ENCODE measurements at regions not wholly inside any gene's neighbourhood (a gene's known extent, or its start where the extent isn't known, plus 50 kb on each side); places are given as distances from the start of the nearest gene placed in this dataset.
"Not testable (repeated sequence)": the region's sequence is repeated elsewhere in the genome, so short reads cannot be mapped to it uniquely, and the experiment has no call there.

DNA sequence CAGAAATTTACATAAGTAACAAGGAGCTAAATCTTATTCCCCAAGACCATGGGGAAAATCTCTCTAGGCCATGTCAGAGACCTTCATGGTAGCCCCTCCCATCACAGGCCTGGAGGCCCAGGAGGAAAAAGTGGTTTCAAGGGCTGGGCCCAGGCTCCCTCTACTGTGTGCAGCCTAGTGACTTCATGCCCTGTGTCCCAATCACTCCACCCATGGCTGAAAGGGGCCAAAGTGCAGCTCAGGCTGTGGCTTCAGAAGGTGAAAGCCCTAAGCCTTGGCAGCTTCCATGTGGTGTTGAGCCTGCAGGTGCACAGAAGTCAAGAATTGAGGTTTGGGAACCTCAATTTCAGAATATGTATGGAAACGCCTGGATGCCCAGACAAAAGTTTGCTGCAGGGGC lies 1612.7 kb upstream of the SLC39A10 start:
- H4K20me1 ChIP-seq (replicated peaks; ENCODE audit: control insufficient read depth, extremely low read depth, insufficient read depth, low read length): no peaks in the 10 kb centered on the region
- no peak overlapping the region for H3K4me2 ChIP-seq (ENCODE audit: insufficient read depth, low read length)
- FAIRE-seq (no peak), DNase-seq (ENCODE audit: low read depth, low spot score) (no peak)
- TF ChIP-seq POLR2A (IDR thresholded peaks at IDR 0.05; ENCODE audit: low read depth, low read length) (no peak), JUN (IDR thresholded peaks at IDR 0.05; ENCODE audit: borderline replicate concordance, insufficient read depth, insufficient read length, low read depth) (no peak), GATA2 (IDR thresholded peaks at IDR 0.05; ENCODE audit: insufficient read depth, insufficient read length, low read depth, low read length) (no peak), MYC (IDR thresholded peaks at IDR 0.05; ENCODE audit: low read depth, low read length) (no peak), POLR2AphosphoS5 (IDR thresholded peaks at IDR 0.05; ENCODE audit: insufficient read depth, low read depth, low read length) (no peak), FOS (IDR thresholded peaks at IDR 0.05; ENCODE audit: borderline replicate concordance, insufficient read depth, low read length) (no peak), EZH2 (IDR thresholded peaks at IDR 0.05; ENCODE audit: borderline replicate concordance, low read depth, low read length, severe bottlenecking) (no peak)
- TF ChIP-seq, protein P1, sequence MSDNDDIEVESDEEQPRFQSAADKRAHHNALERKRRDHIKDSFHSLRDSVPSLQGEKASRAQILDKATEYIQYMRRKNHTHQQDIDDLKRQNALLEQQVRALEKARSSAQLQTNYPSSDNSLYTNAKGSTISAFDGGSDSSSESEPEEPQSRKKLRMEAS (IDR thresholded peaks at IDR 0.05; ENCODE audit: insufficient read depth, insufficient read length): no peak
- TF ChIP-seq, protein P2, sequence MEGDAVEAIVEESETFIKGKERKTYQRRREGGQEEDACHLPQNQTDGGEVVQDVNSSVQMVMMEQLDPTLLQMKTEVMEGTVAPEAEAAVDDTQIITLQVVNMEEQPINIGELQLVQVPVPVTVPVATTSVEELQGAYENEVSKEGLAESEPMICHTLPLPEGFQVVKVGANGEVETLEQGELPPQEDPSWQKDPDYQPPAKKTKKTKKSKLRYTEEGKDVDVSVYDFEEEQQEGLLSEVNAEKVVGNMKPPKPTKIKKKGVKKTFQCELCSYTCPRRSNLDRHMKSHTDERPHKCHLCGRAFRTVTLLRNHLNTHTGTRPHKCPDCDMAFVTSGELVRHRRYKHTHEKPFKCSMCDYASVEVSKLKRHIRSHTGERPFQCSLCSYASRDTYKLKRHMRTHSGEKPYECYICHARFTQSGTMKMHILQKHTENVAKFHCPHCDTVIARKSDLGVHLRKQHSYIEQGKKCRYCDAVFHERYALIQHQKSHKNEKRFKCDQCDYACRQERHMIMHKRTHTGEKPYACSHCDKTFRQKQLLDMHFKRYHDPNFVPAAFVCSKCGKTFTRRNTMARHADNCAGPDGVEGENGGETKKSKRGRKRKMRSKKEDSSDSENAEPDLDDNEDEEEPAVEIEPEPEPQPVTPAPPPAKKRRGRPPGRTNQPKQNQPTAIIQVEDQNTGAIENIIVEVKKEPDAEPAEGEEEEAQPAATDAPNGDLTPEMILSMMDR (IDR thresholded peaks at IDR 0.05; ENCODE audit: extremely low read depth in 1 of 2, insufficient read depth in 1 of 2, low read depth in 1 of 2, low read length in 2 of 2): no peak
- intact Hi-C loops (cut with micrococcal nuclease): no loop called here
- H3K9me3 ChIP-seq (replicated peaks; ENCODE audit: control insufficient read depth, insufficient read depth, low read length): no peaks in the 10 kb centered on the region
- H3K27me3 ChIP-seq (ENCODE audit: control insufficient read depth in 2 of 2, insufficient read depth in 2 of 2, low read length in 2 of 2): no peaks in the 10 kb centered on the region
- no peak overlapping the region for H3K9ac ChIP-seq (replicated peaks; ENCODE audit: extremely low read depth, insufficient read depth, low read length)
- H3K27ac ChIP-seq (ENCODE audit: insufficient read depth, low read depth, low read length): no peak overlapping the region
- ChIA-PET POLR2A (no interaction called here), CTCF (interaction anchor here (0.6 kb wide), 1 partner anchor 310 kb away, joined by 3 read pairs; no protein-coding TSS in a partner anchor)
- no peaks in the 10 kb centered on the region for H3K36me3 ChIP-seq (ENCODE audit: control insufficient read depth in 2 of 2, extremely low read depth in 1 of 2, insufficient read depth in 2 of 2, low read length in 2 of 2)
- H2AFZ ChIP-seq (ENCODE audit: low read depth, low read length): no peak overlapping the region
- H3K9me1 ChIP-seq (replicated peaks; ENCODE audit: control insufficient read depth, extremely low read depth, insufficient read depth, low read length): no peaks in the 10 kb centered on the region
- H3K79me2 ChIP-seq (ENCODE audit: control insufficient read depth, insufficient read depth, low read length): no peaks in the 10 kb centered on the region
- BruUV-seq (replicated peaks): no TSS peak
- no peaks in the 10 kb centered on the region for H3K4me1 ChIP-seq (ENCODE audit: control insufficient read depth, extremely low read depth, insufficient read depth, low read length)
- dilution Hi-C loops (cut with MboI; ENCODE audit: extremely low pct_ligation_motif_present, low sequenced_read_pairs): no loop called here
- H3K4me3 ChIP-seq (replicated peaks in 1 of 3; ENCODE audit: insufficient read depth in 1 of 3, low read depth in 1 of 3, low read length in 3 of 3): no peak overlapping the region

DNA sequence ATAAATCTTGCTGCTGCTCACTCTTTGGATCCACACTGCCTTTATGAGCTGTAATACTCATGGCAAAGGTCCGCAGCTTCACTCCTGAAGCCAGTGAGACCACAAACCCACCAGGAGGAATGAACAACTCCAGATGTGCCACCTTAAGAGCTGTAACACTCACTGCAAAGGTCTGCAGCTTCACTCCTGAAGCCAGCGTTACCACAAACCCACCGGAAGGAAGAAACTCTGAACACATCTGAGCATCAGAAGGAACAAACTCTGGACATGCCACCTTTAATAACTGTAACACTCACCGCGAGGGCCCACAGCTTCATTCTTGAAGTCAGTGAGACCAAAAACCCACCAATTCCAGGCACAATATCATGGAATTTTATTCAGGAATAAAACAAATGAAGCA lies 1635.9 kb upstream of the SLC39A10 start:
- dilution Hi-C loops (cut with MboI; ENCODE audit: extremely low pct_ligation_motif_present, low sequenced_read_pairs); H3K9me3 ChIP-seq (replicated peaks; ENCODE audit: control insufficient read depth, insufficient read depth, low read length); FAIRE-seq; H3K9ac ChIP-seq (replicated peaks; ENCODE audit: extremely low read depth, insufficient read depth, low read length); H3K36me3 ChIP-seq (ENCODE audit: control insufficient read depth in 2 of 2, extremely low read depth in 1 of 2, insufficient read depth in 2 of 2, low read length in 2 of 2); H3K27me3 ChIP-seq (ENCODE audit: control insufficient read depth in 2 of 2, insufficient read depth in 2 of 2, low read length in 2 of 2); H3K4me2 ChIP-seq (ENCODE audit: insufficient read depth, low read length); intact Hi-C loops (cut with micrococcal nuclease); H2AFZ ChIP-seq (ENCODE audit: low read depth, low read length); H3K9me1 ChIP-seq (replicated peaks; ENCODE audit: control insufficient read depth, extremely low read depth, insufficient read depth, low read length); DNase-seq (ENCODE audit: low read depth, low spot score); POLR2A ChIA-PET; CTCF ChIA-PET; H3K4me3 ChIP-seq (replicated peaks in 1 of 3; ENCODE audit: insufficient read depth in 1 of 3, low read depth in 1 of 3, low read length in 3 of 3); H4K20me1 ChIP-seq (replicated peaks; ENCODE audit: control insufficient read depth, extremely low read depth, insufficient read depth, low read length); H3K4me1 ChIP-seq (ENCODE audit: control insufficient read depth, extremely low read depth, insufficient read depth, low read length); BruUV-seq (replicated peaks); H3K79me2 ChIP-seq (ENCODE audit: control insufficient read depth, insufficient read depth, low read length); H3K27ac ChIP-seq (ENCODE audit: insufficient read depth, low read depth, low read length): not testable (repeated sequence)

All from endothelial cell of umbilical vein (primary cell).